ENCODE measurements at regions not wholly inside any gene's neighbourhood (a gene's known extent, or its start where the extent isn't known, plus 50 kb on each side); places are given as distances from the start of the nearest gene placed in this dataset.

GRCh38 chr5:82834151-82834550, 243.0 kb downstream of the TMEM167A start:
- no peaks in the 10 kb centered on the region for H3K36me3 ChIP-seq
- no peaks in the 10 kb centered on the region for H3K27me3 ChIP-seq
- no peak for TF ChIP-seq CTCF (IDR thresholded peaks at IDR 0.05; ENCODE audit: low read depth, low read length)
- no peak overlapping the region for H3K4me3 ChIP-seq
- DNase-seq (ENCODE audit: low read depth in 1 of 2, low spot score in 1 of 2), result no peak
- no peaks in the 10 kb centered on the region for H3K4me1 ChIP-seq (ENCODE audit: low read depth)
- no peaks in the 10 kb centered on the region for H3K9me3 ChIP-seq (ENCODE audit: low read depth)
- H3K27ac ChIP-seq, result no peak overlapping the region

- no peak overlapping the region for H3K27ac ChIP-seq
- H3K36me3 ChIP-seq, result no peaks in the 10 kb centered on the region
Observed at GRCh38 chr5:82833277-82833676, 243.9 kb downstream of the TMEM167A start.

GRCh38 chr5:82832445-82832844, 244.7 kb downstream of the TMEM167A start:
- no peak for DNase-seq (ENCODE audit: low read depth in 1 of 2, low spot score in 1 of 2)
- no peak for TF ChIP-seq CTCF (IDR thresholded peaks at IDR 0.05; ENCODE audit: low read depth, low read length)
- Histone ChIP-seq H3K4me3 (no peak overlapping the region), H3K27me3 (no peaks in the 10 kb centered on the region), H3K4me1 (ENCODE audit: low read depth) (no peaks in the 10 kb centered on the region), H3K27ac (no peak overlapping the region), H3K9me3 (ENCODE audit: low read depth) (no peaks in the 10 kb centered on the region), H3K36me3 (no peaks in the 10 kb centered on the region)

More at GRCh38 chr5:82833277-82833676, 243.9 kb downstream of the TMEM167A start:
- H3K9me3 ChIP-seq (ENCODE audit: low read depth), result no peaks in the 10 kb centered on the region
- H3K4me3 ChIP-seq, result no peak overlapping the region
- TF ChIP-seq CTCF (IDR thresholded peaks at IDR 0.05; ENCODE audit: low read depth, low read length), result no peak
- DNase-seq (ENCODE audit: low read depth in 1 of 2, low spot score in 1 of 2), result no peak
- no peaks in the 10 kb centered on the region for H3K27me3 ChIP-seq
- no peaks in the 10 kb centered on the region for H3K4me1 ChIP-seq (ENCODE audit: low read depth)

GRCh38 chr5:82828211-82828610, 249.0 kb downstream of the TMEM167A start:
- Histone ChIP-seq H3K4me1 (ENCODE audit: low read depth) (no peaks in the 10 kb centered on the region), H3K27ac (no peak overlapping the region), H3K9me3 (ENCODE audit: low read depth) (no peaks in the 10 kb centered on the region), H3K36me3 (no peaks in the 10 kb centered on the region), H3K27me3 (no peaks in the 10 kb centered on the region), H3K4me3 (no peak overlapping the region)
- TF ChIP-seq CTCF (IDR thresholded peaks at IDR 0.05; ENCODE audit: low read depth, low read length), result no peak
- no peak for DNase-seq (ENCODE audit: low read depth in 1 of 2, low spot score in 1 of 2)

- no peak for TF ChIP-seq CTCF (IDR thresholded peaks at IDR 0.05; ENCODE audit: low read depth, low read length)
- Histone ChIP-seq H3K27ac (no peak overlapping the region), H3K4me3 (no peak overlapping the region), H3K4me1 (ENCODE audit: low read depth) (no peaks in the 10 kb centered on the region), H3K9me3 (ENCODE audit: low read depth) (no peaks in the 10 kb centered on the region), H3K27me3 (no peaks in the 10 kb centered on the region), H3K36me3 (no peaks in the 10 kb centered on the region)
- no peak for DNase-seq (ENCODE audit: low read depth in 1 of 2, low spot score in 1 of 2)
Observed at GRCh38 chr5:82827651-82828050, 249.5 kb downstream of the TMEM167A start.

- H3K4me3 ChIP-seq, result no peak overlapping the region
- H3K36me3 ChIP-seq, result no peaks in the 10 kb centered on the region
- no peak for DNase-seq (ENCODE audit: low read depth in 1 of 2, low spot score in 1 of 2)
- H3K27ac ChIP-seq, result no peak overlapping the region
- no peaks in the 10 kb centered on the region for H3K4me1 ChIP-seq (ENCODE audit: low read depth)
- no peak for TF ChIP-seq CTCF (IDR thresholded peaks at IDR 0.05; ENCODE audit: low read depth, low read length)
- H3K9me3 ChIP-seq (ENCODE audit: low read depth), result no peaks in the 10 kb centered on the region
- no peaks in the 10 kb centered on the region for H3K27me3 ChIP-seq
Observed at GRCh38 chr5:82822634-82822927, 254.6 kb downstream of the TMEM167A start.

Data from cardiac muscle cell (in vitro differentiated cells and primary cell).